ENCODE measurements at regions not wholly inside any gene's neighbourhood (a gene's known extent, or its start where the extent isn't known, plus 50 kb on each side); places are given as distances from the start of the nearest gene placed in this dataset.

DNA sequence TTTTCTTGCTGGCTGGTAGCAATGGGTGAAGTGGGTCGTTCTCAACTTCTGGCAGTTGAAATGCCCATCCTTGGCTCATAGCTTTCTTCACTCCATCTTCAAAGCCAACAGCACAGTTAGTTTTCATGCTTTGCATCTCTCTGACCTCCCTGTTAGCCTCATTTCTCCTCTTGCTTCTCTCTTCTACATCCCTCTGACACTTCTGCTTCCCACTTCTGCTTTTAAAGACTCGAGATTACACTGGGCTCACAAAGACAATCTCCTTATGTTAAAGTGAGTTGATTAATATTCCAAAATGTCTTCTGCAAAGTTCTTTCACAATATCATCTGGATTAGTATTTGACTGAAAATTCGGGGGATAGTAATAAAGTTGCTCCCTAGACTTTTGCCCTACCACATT is 684.8 kb upstream of the CCNG1 start:
- Histone ChIP-seq H3K9me1 (ENCODE audit: control insufficient read depth, extremely low read depth, insufficient read depth, low read length) (no peaks in the 10 kb centered on the region), H2AFZ (ENCODE audit: control insufficient read depth, low read length) (no peak overlapping the region), H3K4me1 (ENCODE audit: control insufficient read depth, extremely low read depth, insufficient read depth, low read length) (no peaks in the 10 kb centered on the region), H3K27ac (ENCODE audit: control insufficient read depth, insufficient read depth, low read length) (no peak overlapping the region), H3K4me2 (ENCODE audit: control insufficient read depth, extremely low read depth, insufficient read depth, low read depth, low read length) (no peak overlapping the region), H4K20me1 (ENCODE audit: control insufficient read depth, extremely low read depth, insufficient read depth, low read length) (no peaks in the 10 kb centered on the region), H3K4me3 (ENCODE audit: control insufficient read depth in 2 of 3, extremely low read depth in 1 of 3, insufficient read depth in 2 of 3, low read depth in 1 of 3, low read length in 3 of 3) (no peak overlapping the region), H3K9ac (ENCODE audit: control insufficient read depth, extremely low read depth, insufficient read depth, low read length) (no peak overlapping the region), H3K79me2 (ENCODE audit: control insufficient read depth, insufficient read depth, low read length) (no peaks in the 10 kb centered on the region), H3K27me3 (ENCODE audit: control insufficient read depth, extremely low read depth, insufficient read depth, low read length) (no peaks in the 10 kb centered on the region), H3K9me3 (ENCODE audit: control insufficient read depth, low read depth, low read length) (no peaks in the 10 kb centered on the region), H3K36me3 (ENCODE audit: control insufficient read depth in 2 of 2, extremely low read depth in 1 of 2, insufficient read depth in 2 of 2, low read length in 2 of 2) (no peaks in the 10 kb centered on the region)
- TF ChIP-seq, protein P1, sequence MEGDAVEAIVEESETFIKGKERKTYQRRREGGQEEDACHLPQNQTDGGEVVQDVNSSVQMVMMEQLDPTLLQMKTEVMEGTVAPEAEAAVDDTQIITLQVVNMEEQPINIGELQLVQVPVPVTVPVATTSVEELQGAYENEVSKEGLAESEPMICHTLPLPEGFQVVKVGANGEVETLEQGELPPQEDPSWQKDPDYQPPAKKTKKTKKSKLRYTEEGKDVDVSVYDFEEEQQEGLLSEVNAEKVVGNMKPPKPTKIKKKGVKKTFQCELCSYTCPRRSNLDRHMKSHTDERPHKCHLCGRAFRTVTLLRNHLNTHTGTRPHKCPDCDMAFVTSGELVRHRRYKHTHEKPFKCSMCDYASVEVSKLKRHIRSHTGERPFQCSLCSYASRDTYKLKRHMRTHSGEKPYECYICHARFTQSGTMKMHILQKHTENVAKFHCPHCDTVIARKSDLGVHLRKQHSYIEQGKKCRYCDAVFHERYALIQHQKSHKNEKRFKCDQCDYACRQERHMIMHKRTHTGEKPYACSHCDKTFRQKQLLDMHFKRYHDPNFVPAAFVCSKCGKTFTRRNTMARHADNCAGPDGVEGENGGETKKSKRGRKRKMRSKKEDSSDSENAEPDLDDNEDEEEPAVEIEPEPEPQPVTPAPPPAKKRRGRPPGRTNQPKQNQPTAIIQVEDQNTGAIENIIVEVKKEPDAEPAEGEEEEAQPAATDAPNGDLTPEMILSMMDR (optimal IDR thresholded peaks at IDR 0.05 in 1 of 3, IDR thresholded peaks at IDR 0.05 in 1 of 3, conservative IDR thresholded peaks at IDR 0.05 in 1 of 3; ENCODE audit: extremely low read depth in 1 of 3, insufficient read depth in 2 of 3, low read length in 3 of 3), result no peak
- TF ChIP-seq EZH2 (IDR thresholded peaks at IDR 0.05; ENCODE audit: low read length), result no peak
- dilution Hi-C loops (cut with MboI; ENCODE audit: extremely low pct_ligation_motif_present, low sequenced_read_pairs), result no loop called here
- DNase-seq (ENCODE audit: low read depth, low spot score) (no peak), FAIRE-seq (no peak)

DNA sequence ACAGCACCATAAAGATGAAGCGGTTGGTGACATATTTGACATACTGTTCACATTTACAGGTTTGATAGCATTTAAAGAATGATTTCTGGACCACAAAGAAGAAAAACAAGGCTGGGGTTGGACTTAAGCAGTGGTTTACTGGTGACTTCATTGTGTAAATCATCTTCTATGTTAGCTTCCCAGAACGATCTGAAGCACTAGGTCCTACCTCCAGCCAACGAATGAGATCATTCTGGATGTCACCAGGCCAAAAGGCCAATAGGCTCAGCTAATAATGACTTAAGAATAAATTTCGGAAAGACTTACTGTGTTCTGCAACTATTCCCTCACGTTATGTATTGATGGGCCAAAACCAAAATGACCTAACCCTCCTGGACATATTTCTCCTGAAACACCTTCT is 675.3 kb upstream of the CCNG1 start:
- dilution Hi-C loops (cut with MboI; ENCODE audit: extremely low pct_ligation_motif_present, low sequenced_read_pairs), result no loop called here
- Histone ChIP-seq H3K4me1 (ENCODE audit: control insufficient read depth, extremely low read depth, insufficient read depth, low read length) (no peaks in the 10 kb centered on the region), H3K36me3 (ENCODE audit: control insufficient read depth in 2 of 2, extremely low read depth in 1 of 2, insufficient read depth in 2 of 2, low read length in 2 of 2) (no peaks in the 10 kb centered on the region), H2AFZ (ENCODE audit: control insufficient read depth, low read length) (no peak overlapping the region), H4K20me1 (ENCODE audit: control insufficient read depth, extremely low read depth, insufficient read depth, low read length) (no peaks in the 10 kb centered on the region), H3K27ac (ENCODE audit: control insufficient read depth, insufficient read depth, low read length) (no peak overlapping the region), H3K4me2 (ENCODE audit: control insufficient read depth, extremely low read depth, insufficient read depth, low read depth, low read length) (no peak overlapping the region), H3K9me3 (ENCODE audit: control insufficient read depth, low read depth, low read length) (no peaks in the 10 kb centered on the region), H3K4me3 (ENCODE audit: control insufficient read depth in 2 of 3, extremely low read depth in 1 of 3, insufficient read depth in 2 of 3, low read depth in 1 of 3, low read length in 3 of 3) (no peak overlapping the region), H3K9ac (ENCODE audit: control insufficient read depth, extremely low read depth, insufficient read depth, low read length) (no peak overlapping the region), H3K27me3 (ENCODE audit: control insufficient read depth, extremely low read depth, insufficient read depth, low read length) (no peaks in the 10 kb centered on the region), H3K9me1 (ENCODE audit: control insufficient read depth, extremely low read depth, insufficient read depth, low read length) (no peaks in the 10 kb centered on the region), H3K79me2 (ENCODE audit: control insufficient read depth, insufficient read depth, low read length) (no peaks in the 10 kb centered on the region)
- DNase-seq (ENCODE audit: low read depth, low spot score) (no peak), FAIRE-seq (no peak)
- no peak for TF ChIP-seq EZH2 (IDR thresholded peaks at IDR 0.05; ENCODE audit: low read length)
- TF ChIP-seq, protein P1 (optimal IDR thresholded peaks at IDR 0.05 in 1 of 3, IDR thresholded peaks at IDR 0.05 in 1 of 3, conservative IDR thresholded peaks at IDR 0.05 in 1 of 3; ENCODE audit: extremely low read depth in 1 of 3, insufficient read depth in 2 of 3, low read length in 3 of 3), result no peak

All from keratinocyte (primary cell).